ENCODE measurements at regions not wholly inside any gene's neighbourhood (a gene's known extent, or its start where the extent isn't known, plus 50 kb on each side); places are given as distances from the start of the nearest gene placed in this dataset.
"Not testable (repeated sequence)": the region's sequence is repeated elsewhere in the genome, so short reads cannot be mapped to it uniquely, and the experiment has no call there.

DNA sequence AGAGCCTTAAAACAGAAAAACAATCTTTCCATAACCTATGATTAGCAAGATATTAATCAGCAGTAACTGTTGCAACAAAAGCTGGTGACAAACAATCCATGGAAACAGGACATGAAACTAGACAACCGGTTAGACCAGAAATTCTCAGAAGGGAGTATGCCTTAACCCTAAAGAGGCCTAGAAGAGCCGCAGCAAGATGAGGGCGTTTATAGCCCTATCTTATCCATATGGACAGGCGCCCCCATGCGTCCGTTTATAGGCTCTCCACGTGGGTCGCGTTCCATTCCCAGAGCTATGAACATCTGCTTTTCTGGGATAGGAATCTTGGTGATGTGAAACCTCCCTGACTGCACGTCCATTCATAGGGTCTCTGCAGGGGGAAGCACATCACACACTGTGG lies 1662.7 kb upstream of the PABPC4L start:
- not testable (repeated sequence) for H3K27ac Mint-ChIP-seq; DNase-seq; H3K4me1 Mint-ChIP-seq; H3K4me3 ChIP-seq (ENCODE audit: low read depth, low read length); H3K4me3 Mint-ChIP-seq; H3K4me1 ChIP-seq (ENCODE audit: control insufficient read depth, insufficient read depth, low read length, poor library complexity, severe bottlenecking); H3K27me3 ChIP-seq (ENCODE audit: control insufficient read depth, insufficient read depth, low read length); H3K36me3 Mint-ChIP-seq; H3K36me3 ChIP-seq (ENCODE audit: control insufficient read depth, insufficient read depth, low read length); H3K27ac ChIP-seq (ENCODE audit: insufficient read depth, low read length, poor library complexity, severe bottlenecking); H3K27me3 Mint-ChIP-seq; H3K9me3 Mint-ChIP-seq; H3K9me3 ChIP-seq (ENCODE audit: control insufficient read depth in 2 of 2, low read length in 2 of 2); ATAC-seq (ENCODE audit: low read depth in 2 of 2)

GRCh38 chr4:135840781-135841180 lies 1639.2 kb upstream of the PABPC4L start:
- Mint-ChIP-seq H3K27ac (no peak overlapping the region), H3K27me3 (no peaks in the 10 kb centered on the region), H3K36me3 (no peaks in the 10 kb centered on the region), H3K9me3 (peaks cover 2 to 26% (median 5%) of the 10 kb centered on the region in 7 donors), H3K4me3 (no peak overlapping the region), H3K4me1 (no peaks in the 10 kb centered on the region)
- no peaks in the 10 kb centered on the region for H3K4me1 ChIP-seq (ENCODE audit: control insufficient read depth, insufficient read depth, low read length, poor library complexity, severe bottlenecking)
- peaks cover 2 to 14% of the 10 kb centered on the region in 2 experiments for H3K9me3 ChIP-seq (ENCODE audit: control insufficient read depth in 2 of 2, low read length in 2 of 2)
- ATAC-seq (ENCODE audit: low read depth in 2 of 2): no peak
- H3K27me3 ChIP-seq (ENCODE audit: control insufficient read depth, insufficient read depth, low read length): no peaks in the 10 kb centered on the region
- no peak overlapping the region for H3K27ac ChIP-seq (ENCODE audit: insufficient read depth, low read length, poor library complexity, severe bottlenecking)
- no peak for DNase-seq
- H3K36me3 ChIP-seq (ENCODE audit: control insufficient read depth, insufficient read depth, low read length): no peaks in the 10 kb centered on the region
- no peak overlapping the region for H3K4me3 ChIP-seq (ENCODE audit: low read depth, low read length)

GRCh38 chr4:135839712-135840111 lies 1638.1 kb upstream of the PABPC4L start:
- H3K4me1 Mint-ChIP-seq: no peaks in the 10 kb centered on the region
- DNase-seq (no peak), ATAC-seq (ENCODE audit: low read depth in 2 of 2) (no peak)
- H3K27ac Mint-ChIP-seq: no peak overlapping the region
- H3K27me3 ChIP-seq (ENCODE audit: control insufficient read depth, insufficient read depth, low read length): no peaks in the 10 kb centered on the region
- H3K4me3 ChIP-seq (ENCODE audit: low read depth, low read length): no peak overlapping the region
- no peak overlapping the region for H3K27ac ChIP-seq (ENCODE audit: insufficient read depth, low read length, poor library complexity, severe bottlenecking)
- H3K27me3 Mint-ChIP-seq: no peaks in the 10 kb centered on the region
- no peaks in the 10 kb centered on the region for H3K4me1 ChIP-seq (ENCODE audit: control insufficient read depth, insufficient read depth, low read length, poor library complexity, severe bottlenecking)
- H3K36me3 Mint-ChIP-seq: no peaks in the 10 kb centered on the region
- no peaks in the 10 kb centered on the region for H3K36me3 ChIP-seq (ENCODE audit: control insufficient read depth, insufficient read depth, low read length)
- H3K9me3 Mint-ChIP-seq: peaks cover 2 to 19% (median 5%) of the 10 kb centered on the region in 7 donors
- peaks cover 2 to 9% of the 10 kb centered on the region in 2 experiments for H3K9me3 ChIP-seq (ENCODE audit: control insufficient read depth in 2 of 2, low read length in 2 of 2)
- H3K4me3 Mint-ChIP-seq: no peak overlapping the region

DNA sequence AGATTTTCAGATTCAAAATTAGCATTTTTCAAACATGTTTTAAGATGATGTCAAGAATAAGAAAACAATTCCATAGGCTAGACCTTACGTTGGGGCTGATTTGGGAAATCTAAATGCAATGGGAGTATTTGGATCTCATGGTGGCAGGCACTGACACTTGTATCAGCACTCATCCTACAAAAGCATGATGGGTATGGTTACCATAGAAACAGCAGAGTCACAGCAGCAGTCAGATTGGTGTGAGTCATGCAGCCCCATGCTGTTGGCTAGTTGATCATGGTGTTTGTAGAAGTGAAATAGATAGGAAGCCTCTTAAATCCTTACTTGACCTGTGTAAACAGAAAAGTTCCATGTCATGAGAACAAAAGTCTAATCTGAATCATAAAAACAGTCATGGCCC lies 1637.3 kb upstream of the PABPC4L start:
- H3K4me3 ChIP-seq (ENCODE audit: low read depth, low read length): no peak overlapping the region
- no peaks in the 10 kb centered on the region for H3K27me3 ChIP-seq (ENCODE audit: control insufficient read depth, insufficient read depth, low read length)
- Mint-ChIP-seq H3K36me3 (no peaks in the 10 kb centered on the region), H3K4me3 (no peak overlapping the region), H3K4me1 (no peaks in the 10 kb centered on the region), H3K27me3 (no peaks in the 10 kb centered on the region), H3K27ac (no peak overlapping the region), H3K9me3 (peaks cover 2 to 18% (median 5%) of the 10 kb centered on the region in 7 donors)
- no peaks in the 10 kb centered on the region for H3K36me3 ChIP-seq (ENCODE audit: control insufficient read depth, insufficient read depth, low read length)
- DNase-seq: no peak
- peaks cover 2 to 9% of the 10 kb centered on the region in 2 experiments for H3K9me3 ChIP-seq (ENCODE audit: control insufficient read depth in 2 of 2, low read length in 2 of 2)
- no peak for ATAC-seq (ENCODE audit: low read depth in 2 of 2)
- H3K4me1 ChIP-seq (ENCODE audit: control insufficient read depth, insufficient read depth, low read length, poor library complexity, severe bottlenecking): no peaks in the 10 kb centered on the region
- H3K27ac ChIP-seq (ENCODE audit: insufficient read depth, low read length, poor library complexity, severe bottlenecking): no peak overlapping the region

- Histone ChIP-seq H3K27ac (ENCODE audit: insufficient read depth, low read length, poor library complexity, severe bottlenecking) (no peak overlapping the region), H3K4me3 (ENCODE audit: low read depth, low read length) (no peak overlapping the region), H3K9me3 (ENCODE audit: control insufficient read depth in 2 of 2, low read length in 2 of 2) (peaks cover 0 to 5% of the 10 kb centered on the region in 2 experiments), H3K4me1 (ENCODE audit: control insufficient read depth, insufficient read depth, low read length, poor library complexity, severe bottlenecking) (no peaks in the 10 kb centered on the region), H3K27me3 (ENCODE audit: control insufficient read depth, insufficient read depth, low read length) (no peaks in the 10 kb centered on the region), H3K36me3 (ENCODE audit: control insufficient read depth, insufficient read depth, low read length) (no peaks in the 10 kb centered on the region)
- Mint-ChIP-seq H3K4me1 (no peaks in the 10 kb centered on the region), H3K9me3 (peaks cover 0 to 10% (median 6%) of the 10 kb centered on the region in 7 donors), H3K27ac (no peak overlapping the region), H3K36me3 (no peaks in the 10 kb centered on the region), H3K4me3 (no peak overlapping the region), H3K27me3 (no peaks in the 10 kb centered on the region)
- no peak for DNase-seq
- ATAC-seq (ENCODE audit: low read depth in 2 of 2): no peak
These were observed 1632.9 kb upstream of the PABPC4L start for GRCh38 chr4:135834471-135834870.

DNA sequence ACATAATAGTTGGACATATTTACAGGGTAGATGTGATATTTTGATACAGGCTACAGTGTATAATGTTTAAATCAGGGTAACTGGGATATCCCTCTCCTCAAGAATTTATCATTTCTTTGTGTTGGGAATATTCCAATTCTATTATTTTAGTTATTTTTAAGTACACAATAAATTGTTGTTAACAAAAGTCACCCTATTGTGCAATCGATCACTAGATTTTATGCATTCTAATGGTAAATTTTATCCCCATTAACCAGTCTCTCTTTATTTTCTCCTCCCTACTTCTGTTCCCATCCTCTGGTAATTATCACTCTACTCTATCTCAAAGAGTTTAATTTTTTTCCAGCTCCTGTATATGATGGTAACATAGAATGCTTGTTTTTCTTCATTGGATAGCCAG lies 1631.9 kb upstream of the PABPC4L start:
- Mint-ChIP-seq H3K4me3 (no peak overlapping the region), H3K4me1 (no peaks in the 10 kb centered on the region), H3K27ac (no peak overlapping the region), H3K27me3 (no peaks in the 10 kb centered on the region), H3K36me3 (no peaks in the 10 kb centered on the region), H3K9me3 (peaks cover 0 to 10% (median 6%) of the 10 kb centered on the region in 7 donors)
- DNase-seq: no peak
- Histone ChIP-seq H3K27ac (ENCODE audit: insufficient read depth, low read length, poor library complexity, severe bottlenecking) (no peak overlapping the region), H3K9me3 (ENCODE audit: control insufficient read depth in 2 of 2, low read length in 2 of 2) (peaks cover 0 to 5% of the 10 kb centered on the region in 2 experiments), H3K36me3 (ENCODE audit: control insufficient read depth, insufficient read depth, low read length) (no peaks in the 10 kb centered on the region), H3K4me1 (ENCODE audit: control insufficient read depth, insufficient read depth, low read length, poor library complexity, severe bottlenecking) (no peaks in the 10 kb centered on the region), H3K4me3 (ENCODE audit: low read depth, low read length) (no peak overlapping the region), H3K27me3 (ENCODE audit: control insufficient read depth, insufficient read depth, low read length) (no peaks in the 10 kb centered on the region)
- no peak for ATAC-seq (ENCODE audit: low read depth in 2 of 2)

DNA sequence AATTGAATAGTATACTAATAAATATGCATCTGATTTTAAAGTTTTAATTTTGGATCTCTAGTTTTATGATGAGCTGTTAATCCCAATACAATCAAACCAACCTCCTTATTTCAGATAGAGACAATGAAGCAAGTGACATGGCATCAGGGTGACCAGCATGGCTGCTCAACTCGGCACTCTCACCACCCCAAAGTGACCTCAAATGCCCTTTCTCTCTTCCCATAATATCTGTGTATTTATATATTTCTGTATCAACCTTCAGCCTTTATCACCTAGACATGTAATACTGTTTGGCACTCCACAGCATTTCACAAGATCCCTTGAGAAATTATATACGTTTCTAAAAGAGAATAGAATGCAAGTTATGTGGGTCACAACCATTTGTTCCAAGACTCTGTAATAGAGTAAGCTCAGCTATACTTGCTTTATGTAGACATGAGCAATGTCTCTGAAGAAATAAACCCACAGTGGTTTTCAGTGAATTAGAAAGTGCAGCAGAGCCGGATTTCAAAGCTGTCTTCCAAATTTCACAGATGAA lies 1623.2 kb upstream of the PABPC4L start:
- DNase-seq (no peak), ATAC-seq (ENCODE audit: low read depth in 2 of 2) (no peak)
- Histone ChIP-seq H3K9me3 (ENCODE audit: control insufficient read depth in 2 of 2, low read length in 2 of 2) (no peaks in the 10 kb centered on the region), H3K4me1 (ENCODE audit: control insufficient read depth, insufficient read depth, low read length, poor library complexity, severe bottlenecking) (no peaks in the 10 kb centered on the region), H3K27ac (ENCODE audit: insufficient read depth, low read length, poor library complexity, severe bottlenecking) (no peak overlapping the region), H3K36me3 (ENCODE audit: control insufficient read depth, insufficient read depth, low read length) (no peaks in the 10 kb centered on the region), H3K4me3 (ENCODE audit: low read depth, low read length) (no peak overlapping the region), H3K27me3 (ENCODE audit: control insufficient read depth, insufficient read depth, low read length) (no peaks in the 10 kb centered on the region)
- Mint-ChIP-seq H3K36me3 (no peaks in the 10 kb centered on the region), H3K27me3 (no peaks in the 10 kb centered on the region), H3K4me1 (no peaks in the 10 kb centered on the region), H3K27ac (no peak overlapping the region), H3K4me3 (no peak overlapping the region), H3K9me3 (peaks cover 2 to 17% (median 5%) of the 10 kb centered on the region in 7 donors)

GRCh38 chr4:135804785-135805184 lies 1603.2 kb upstream of the PABPC4L start:
- DNase-seq: no peak
- Histone ChIP-seq H3K4me3 (ENCODE audit: low read depth, low read length) (no peak overlapping the region), H3K27ac (ENCODE audit: insufficient read depth, low read length, poor library complexity, severe bottlenecking) (no peak overlapping the region), H3K9me3 (ENCODE audit: control insufficient read depth in 2 of 2, low read length in 2 of 2) (peaks cover 0 to 2% of the 10 kb centered on the region in 2 experiments), H3K36me3 (ENCODE audit: control insufficient read depth, insufficient read depth, low read length) (no peaks in the 10 kb centered on the region), H3K4me1 (ENCODE audit: control insufficient read depth, insufficient read depth, low read length, poor library complexity, severe bottlenecking) (no peaks in the 10 kb centered on the region), H3K27me3 (ENCODE audit: control insufficient read depth, insufficient read depth, low read length) (no peaks in the 10 kb centered on the region)
- no peaks in the 10 kb centered on the region for H3K27me3 Mint-ChIP-seq
- H3K36me3 Mint-ChIP-seq: no peaks in the 10 kb centered on the region
- H3K4me1 Mint-ChIP-seq: no peaks in the 10 kb centered on the region
- no peak overlapping the region for H3K4me3 Mint-ChIP-seq
- peaks cover under 1 to 13% (median 4%) of the 10 kb centered on the region in 7 donors for H3K9me3 Mint-ChIP-seq
- no peak for ATAC-seq (ENCODE audit: low read depth in 2 of 2)
- no peak overlapping the region for H3K27ac Mint-ChIP-seq

Measured in CD4-positive, CD25-positive, alpha-beta regulatory T cell (primary cell).